ENCODE measurements at regions not wholly inside any gene's neighbourhood (a gene's known extent, or its start where the extent isn't known, plus 50 kb on each side); places are given as distances from the start of the nearest gene placed in this dataset.
A peak's percentile ranks its signal among the peaks of the same experiment; 100 is the strongest.

GRCh38 chr3:94179059-94179458, 116.2 kb downstream of the NSUN3 start:
- no peaks in the 10 kb centered on the region for H3F3A ChIP-seq (ENCODE audit: insufficient read depth, low read length, poor library complexity, severe bottlenecking)

GRCh38 chr3:94183551-94183950, 120.7 kb downstream of the NSUN3 start:
- H3K9me3 ChIP-seq (ENCODE audit: low read length) = no peaks in the 10 kb centered on the region
- no peaks in the 10 kb centered on the region for H3K27me3 ChIP-seq (ENCODE audit: insufficient read depth, low read depth, low read length)
- H4K20me1 ChIP-seq (ENCODE audit: insufficient read depth) = no peaks in the 10 kb centered on the region
- H3K9me2 ChIP-seq (ENCODE audit: insufficient read depth, low read length) = no peaks in the 10 kb centered on the region
- H3K36me3 ChIP-seq (ENCODE audit: insufficient read depth, low read length) = no peaks in the 10 kb centered on the region
- peak overlapping the region; percentile 32 for H3K4me3 ChIP-seq (ENCODE audit: low read length)
- no peaks in the 10 kb centered on the region for H3F3A ChIP-seq (ENCODE audit: insufficient read depth, low read length, poor library complexity, severe bottlenecking)
- no peak overlapping the region for H2AFZ ChIP-seq (ENCODE audit: low read depth, low read length)
- H3K27ac ChIP-seq (ENCODE audit: low read length) = peak overlapping the region; percentile 42
- no peaks in the 10 kb centered on the region for H3K79me2 ChIP-seq (replicated peaks; ENCODE audit: insufficient read depth, low read length)
- H3K9ac ChIP-seq (ENCODE audit: low read length) = no peak overlapping the region
- TF ChIP-seq POLR2AphosphoS5 (IDR thresholded peaks at IDR 0.05) = no peak
- TF ChIP-seq CTCF (IDR thresholded peaks at IDR 0.05; ENCODE audit: poor library complexity, severe bottlenecking) = no peak
- TF ChIP-seq EP300 (conservative IDR thresholded peaks at IDR 0.05; ENCODE audit: poor library complexity, severe bottlenecking) = no peak
- TF ChIP-seq TAF1 (IDR thresholded peaks at IDR 0.05; ENCODE audit: low read depth) = no peak
- no peak for TF ChIP-seq REST (IDR thresholded peaks at IDR 0.05; ENCODE audit: borderline replicate concordance)
- TF ChIP-seq RAD21 (conservative IDR thresholded peaks at IDR 0.05) = no peak
- TF ChIP-seq SMC3 (conservative IDR thresholded peaks at IDR 0.05; ENCODE audit: poor library complexity) = no peak
- no peak for TF ChIP-seq MXI1 (conservative IDR thresholded peaks at IDR 0.05; ENCODE audit: poor library complexity, severe bottlenecking)
- TF ChIP-seq EZH2 (IDR thresholded peaks at IDR 0.05; ENCODE audit: borderline replicate concordance, insufficient read depth, low read length, poor library complexity, severe bottlenecking) = no peak
- H3K4me2 ChIP-seq (ENCODE audit: low read length) = peak overlapping the region; percentile 34

More at GRCh38 chr3:94179059-94179458, 116.2 kb downstream of the NSUN3 start:
- no peaks in the 10 kb centered on the region for H3K27me3 ChIP-seq (ENCODE audit: insufficient read depth, low read depth, low read length)
- no peak for TF ChIP-seq POLR2AphosphoS5 (IDR thresholded peaks at IDR 0.05)
- no peaks in the 10 kb centered on the region for H3K9me2 ChIP-seq (ENCODE audit: insufficient read depth, low read length)
- H4K20me1 ChIP-seq (ENCODE audit: insufficient read depth) = no peaks in the 10 kb centered on the region
- H3K4me3 ChIP-seq (ENCODE audit: low read length) = no peak overlapping the region
- no peak overlapping the region for H3K4me2 ChIP-seq (ENCODE audit: low read length)
- H2AFZ ChIP-seq (ENCODE audit: low read depth, low read length) = no peak overlapping the region
- H3K27ac ChIP-seq (ENCODE audit: low read length) = no peak overlapping the region
- no peaks in the 10 kb centered on the region for H3K79me2 ChIP-seq (replicated peaks; ENCODE audit: insufficient read depth, low read length)
- no peaks in the 10 kb centered on the region for H3K36me3 ChIP-seq (ENCODE audit: insufficient read depth, low read length)
- H3K9me3 ChIP-seq (ENCODE audit: low read length) = no peaks in the 10 kb centered on the region
- no peak overlapping the region for H3K9ac ChIP-seq (ENCODE audit: low read length)

GRCh38 chr3:94184781-94185180, 121.9 kb downstream of the NSUN3 start:
- Histone ChIP-seq H3K4me2 (ENCODE audit: low read length) (no peak overlapping the region), H3K27me3 (ENCODE audit: insufficient read depth, low read depth, low read length) (no peaks in the 10 kb centered on the region), H3F3A (ENCODE audit: insufficient read depth, low read length, poor library complexity, severe bottlenecking) (no peaks in the 10 kb centered on the region), H3K36me3 (ENCODE audit: insufficient read depth, low read length) (no peaks in the 10 kb centered on the region), H3K9me2 (ENCODE audit: insufficient read depth, low read length) (no peaks in the 10 kb centered on the region), H3K4me3 (ENCODE audit: low read length) (no peak overlapping the region), H3K9me3 (ENCODE audit: low read length) (no peaks in the 10 kb centered on the region), H3K27ac (ENCODE audit: low read length) (no peak overlapping the region), H2AFZ (ENCODE audit: low read depth, low read length) (no peak overlapping the region), H4K20me1 (ENCODE audit: insufficient read depth) (no peaks in the 10 kb centered on the region), H3K79me2 (replicated peaks; ENCODE audit: insufficient read depth, low read length) (no peaks in the 10 kb centered on the region), H3K9ac (ENCODE audit: low read length) (no peak overlapping the region)
- TF ChIP-seq CTCF (IDR thresholded peaks at IDR 0.05; ENCODE audit: poor library complexity, severe bottlenecking) = no peak
- no peak for TF ChIP-seq REST (IDR thresholded peaks at IDR 0.05; ENCODE audit: borderline replicate concordance)
- no peak for TF ChIP-seq EZH2 (IDR thresholded peaks at IDR 0.05; ENCODE audit: borderline replicate concordance, insufficient read depth, low read length, poor library complexity, severe bottlenecking)
- no peak for TF ChIP-seq MXI1 (conservative IDR thresholded peaks at IDR 0.05; ENCODE audit: poor library complexity, severe bottlenecking)
- TF ChIP-seq EP300 (conservative IDR thresholded peaks at IDR 0.05; ENCODE audit: poor library complexity, severe bottlenecking) = no peak
- TF ChIP-seq SMC3 (conservative IDR thresholded peaks at IDR 0.05; ENCODE audit: poor library complexity) = no peak
- no peak for TF ChIP-seq POLR2AphosphoS5 (IDR thresholded peaks at IDR 0.05)
- no peak for TF ChIP-seq RAD21 (conservative IDR thresholded peaks at IDR 0.05)
- TF ChIP-seq TAF1 (IDR thresholded peaks at IDR 0.05; ENCODE audit: low read depth) = no peak
